GDM1 (cell line): ENCODE measurements at regions not wholly inside any gene's neighbourhood (a gene's known extent, or its start where the extent isn't known, plus 50 kb on each side); places are given as distances from the start of the nearest gene placed in this dataset.

ENCODE experiments used
- DNase-seq: peaks from one replicate; lab custom pipeline; 2025; lab: John Stamatoyannopoulos, UW

- peak; percentile 85 for DNase-seq
Measured at GRCh38 chr9:6703898-6704639, 53.7 kb upstream of the KDM4C start.

GRCh38 chr9:6702707-6703106 lies 55.1 kb upstream of the KDM4C start:
- DNase-seq, result no peak

DNA sequence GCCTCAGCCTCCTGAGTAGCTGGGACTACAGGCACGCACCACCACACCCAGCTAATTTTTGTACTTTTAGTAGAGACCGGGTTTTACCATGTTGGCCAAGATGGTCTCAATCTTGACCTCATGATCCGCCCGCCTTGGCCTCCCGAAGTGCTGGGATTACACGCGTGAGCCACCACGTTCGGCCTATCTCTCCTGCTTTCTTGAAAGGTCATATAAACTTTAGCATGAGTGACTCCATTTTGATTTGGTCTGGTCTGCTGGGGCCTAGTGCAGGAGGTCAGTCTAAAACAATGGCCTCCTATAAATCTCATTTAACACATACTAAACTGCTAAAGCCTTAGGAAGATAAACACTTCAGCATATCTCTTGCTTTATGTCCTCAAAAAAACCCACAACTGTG lies 50.6 kb upstream of the GLDC start:
- no peak for DNase-seq

GRCh38 chr9:6695121-6695814 lies 49.7 kb upstream of the GLDC start:
- DNase-seq, result no peak
